Glutamatergic neuron (in vitro differentiated cells): ENCODE measurements at regions not wholly inside any gene's neighbourhood (a gene's known extent, or its start where the extent isn't known, plus 50 kb on each side); places are given as distances from the start of the nearest gene placed in this dataset.
"Not testable (repeated sequence)": the region's sequence is repeated elsewhere in the genome, so short reads cannot be mapped to it uniquely, and the experiment has no call there.

Experiments used
- DNase-seq: peaks from one replicate; pipeline ENCODE4 v3.0.0; 2022
- H3K27ac Mint-ChIP-seq: one replicate; pipeline ENCODE4 v1.8.0; 2020; ENCODE audit warnings: mild to moderate bottlenecking, mixed read lengths, inconsistent platforms; ENCODE audit not compliant: unreplicated experiment
- H3K27me3 Mint-ChIP-seq: one replicate; pipeline ENCODE4 v1.8.0; 2020; ENCODE audit warnings: mild to moderate bottlenecking, moderate library complexity, mixed read lengths, inconsistent platforms; ENCODE audit not compliant: unreplicated experiment
- H3K36me3 Mint-ChIP-seq: one replicate; pipeline ENCODE4 v1.8.0; 2020; ENCODE audit warnings: mild to moderate bottlenecking, mixed read lengths, inconsistent platforms; ENCODE audit not compliant: unreplicated experiment
- H3K4me1 Mint-ChIP-seq: one replicate; pipeline ENCODE4 v1.8.0; 2020; ENCODE audit warnings: mild to moderate bottlenecking, low read depth, mixed read lengths, inconsistent platforms; ENCODE audit not compliant: unreplicated experiment
- H3K4me3 Mint-ChIP-seq: one replicate; pipeline ENCODE4 v1.8.0; 2020; ENCODE audit warnings: mild to moderate bottlenecking, mixed read lengths, inconsistent platforms; ENCODE audit not compliant: unreplicated experiment
- H3K9me3 Mint-ChIP-seq: one replicate; pipeline ENCODE4 v1.8.0; 2020; ENCODE audit warnings: mild to moderate bottlenecking, moderate library complexity, mixed read lengths, inconsistent platforms; ENCODE audit not compliant: unreplicated experiment
- TF ChIP-seq, protein P1 (sequence below): fragments of 200-600 bp; sonication (generic); IDR thresholded peaks from one replicate; pipeline ENCODE4 v1.5.0; 2021; ENCODE audit not compliant: partially characterized antibody, unreplicated experiment

DNA sequence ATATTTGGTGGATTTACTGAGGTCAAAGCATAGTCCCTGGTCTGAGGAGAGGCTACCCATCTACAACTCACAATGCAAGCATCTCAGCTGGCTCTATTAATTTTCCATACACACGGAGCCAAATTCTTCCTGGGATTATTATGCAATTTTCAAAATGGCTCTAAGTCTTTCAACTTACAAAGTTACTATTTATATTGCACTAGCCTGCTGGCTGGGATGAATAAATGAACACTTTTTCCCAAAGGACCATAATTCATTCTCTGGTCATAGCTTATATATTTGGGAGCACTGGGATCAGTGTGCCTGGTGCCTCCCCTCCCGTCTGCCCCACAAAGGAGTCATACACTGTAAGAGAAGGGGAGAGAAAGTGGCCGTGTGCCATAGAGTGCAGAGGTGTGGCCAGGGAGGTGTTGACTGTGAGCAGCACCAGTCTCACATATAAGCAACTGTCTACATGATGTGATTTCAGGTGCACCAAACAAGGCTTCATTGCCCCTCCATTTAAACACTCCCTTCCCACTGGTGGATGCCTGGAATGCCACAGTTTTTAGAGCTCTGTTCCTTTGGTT is 88.6 kb downstream of the ZNF92 start:
- H3K4me1 Mint-ChIP-seq = no peaks in the 10 kb centered on the region
- DNase-seq = no peak
- no peak overlapping the region for H3K27ac Mint-ChIP-seq
- TF ChIP-seq, protein P1, sequence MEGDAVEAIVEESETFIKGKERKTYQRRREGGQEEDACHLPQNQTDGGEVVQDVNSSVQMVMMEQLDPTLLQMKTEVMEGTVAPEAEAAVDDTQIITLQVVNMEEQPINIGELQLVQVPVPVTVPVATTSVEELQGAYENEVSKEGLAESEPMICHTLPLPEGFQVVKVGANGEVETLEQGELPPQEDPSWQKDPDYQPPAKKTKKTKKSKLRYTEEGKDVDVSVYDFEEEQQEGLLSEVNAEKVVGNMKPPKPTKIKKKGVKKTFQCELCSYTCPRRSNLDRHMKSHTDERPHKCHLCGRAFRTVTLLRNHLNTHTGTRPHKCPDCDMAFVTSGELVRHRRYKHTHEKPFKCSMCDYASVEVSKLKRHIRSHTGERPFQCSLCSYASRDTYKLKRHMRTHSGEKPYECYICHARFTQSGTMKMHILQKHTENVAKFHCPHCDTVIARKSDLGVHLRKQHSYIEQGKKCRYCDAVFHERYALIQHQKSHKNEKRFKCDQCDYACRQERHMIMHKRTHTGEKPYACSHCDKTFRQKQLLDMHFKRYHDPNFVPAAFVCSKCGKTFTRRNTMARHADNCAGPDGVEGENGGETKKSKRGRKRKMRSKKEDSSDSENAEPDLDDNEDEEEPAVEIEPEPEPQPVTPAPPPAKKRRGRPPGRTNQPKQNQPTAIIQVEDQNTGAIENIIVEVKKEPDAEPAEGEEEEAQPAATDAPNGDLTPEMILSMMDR = no peak
- no peak overlapping the region for H3K4me3 Mint-ChIP-seq
- H3K9me3 Mint-ChIP-seq = peaks cover 2% of the 10 kb centered on the region
- H3K36me3 Mint-ChIP-seq = no peaks in the 10 kb centered on the region
- no peaks in the 10 kb centered on the region for H3K27me3 Mint-ChIP-seq

- Mint-ChIP-seq H3K27me3 (no peaks in the 10 kb centered on the region), H3K9me3 (peaks cover 4% of the 10 kb centered on the region)
These were observed 89.5 kb downstream of the ZNF92 start for GRCh38 chr7:65463184-65463583.

GRCh38 chr7:65469919-65470558 is 96.4 kb downstream of the ZNF92 start:
- H3K36me3 Mint-ChIP-seq = not testable (repeated sequence)

More at GRCh38 chr7:65463184-65463583, 89.5 kb downstream of the ZNF92 start:
- no peak overlapping the region for H3K4me3 Mint-ChIP-seq
- TF ChIP-seq, protein P1 = no peak
- H3K27ac Mint-ChIP-seq = no peak overlapping the region
- DNase-seq = no peak
- no peaks in the 10 kb centered on the region for H3K4me1 Mint-ChIP-seq
- H3K36me3 Mint-ChIP-seq = no peaks in the 10 kb centered on the region

GRCh38 chr7:65471587-65471986 is 97.9 kb downstream of the ZNF92 start:
- Mint-ChIP-seq H3K27me3 (no peaks in the 10 kb centered on the region), H3K4me1 (no peaks in the 10 kb centered on the region), H3K27ac (no peak overlapping the region), H3K4me3 (no peak overlapping the region), H3K36me3 (no peaks in the 10 kb centered on the region), H3K9me3 (peaks cover 5% of the 10 kb centered on the region)
- DNase-seq = no peak
- TF ChIP-seq, protein P1 = no peak

More at GRCh38 chr7:65469919-65470558, 96.4 kb downstream of the ZNF92 start:
- H3K27ac Mint-ChIP-seq, H3K4me1 Mint-ChIP-seq, H3K9me3 Mint-ChIP-seq, DNase-seq, H3K4me3 Mint-ChIP-seq, H3K27me3 Mint-ChIP-seq: not testable (repeated sequence)

GRCh38 chr7:65475040-65475726 is 101.5 kb downstream of the ZNF92 start:
- DNase-seq = no peak
- Mint-ChIP-seq H3K4me3 (no peak overlapping the region), H3K27me3 (no peaks in the 10 kb centered on the region), H3K36me3 (peaks cover 7% of the 10 kb centered on the region), H3K27ac (no peak overlapping the region), H3K4me1 (no peaks in the 10 kb centered on the region), H3K9me3 (peaks cover 10% of the 10 kb centered on the region)
- TF ChIP-seq, protein P1 = no peak
